Endothelial cell of umbilical vein (primary cell): ENCODE measurements at regions not wholly inside any gene's neighbourhood (a gene's known extent, or its start where the extent isn't known, plus 50 kb on each side); places are given as distances from the start of the nearest gene placed in this dataset.

ENCODE experiments used
- BruUV-seq: library from RNA; stranded (reverse); fragments of 400-500 nt; replicated peaks from 2 replicates; lab custom pipeline; 2021; lab: Mats Ljungman, UMichigan
- CTCF ChIA-PET: fragments of 300-600, 350-600 bp; sonication (Branson Sonifier 250); formaldehyde crosslinking; loops from one replicate; lab custom pipeline; 2021; ENCODE audit warnings: antibody characterized with exemption, inconsistent platforms; lab: Charles Lee
- POLR2A ChIA-PET: fragments of 300-600, 350-600 bp; sonication (Branson Sonifier 250); formaldehyde crosslinking; loops from one replicate; lab custom pipeline; 2021; ENCODE audit warnings: antibody characterized with exemption, inconsistent platforms; lab: Charles Lee
- DNase-seq: peaks from one replicate; pipeline ENCODE4 v3.0.0-alpha.2; 2011; ENCODE audit warnings: low read depth, low spot score
- FAIRE-seq: peaks from 2 replicates; lab custom pipeline; 2011; peaks lifted over from hg19 to GRCh38; lab: Jason Lieb, UNC
- H2AFZ ChIP-seq: 2 replicates; pipeline ENCODE4 v1.6.0; 2012; ENCODE audit warnings: low read depth, low read length, control low read depth, inconsistent platforms
- H3K27ac ChIP-seq: 2 replicates; pipeline ENCODE4 v1.5.1; 2011; ENCODE audit warnings: low read depth, mild to moderate bottlenecking, control low read depth, low read length, moderate library complexity; ENCODE audit not compliant: insufficient read depth
- H3K27me3 ChIP-seq, 2 experiments: 2 replicates each; pipeline versions ENCODE4 v1.6.0 to v1.6.1; 2011; ENCODE audit warnings: low read length in 2 of 2, mixed read lengths in 1 of 2; ENCODE audit not compliant: control insufficient read depth in 2 of 2, insufficient read depth in 2 of 2
- H3K36me3 ChIP-seq, 2 experiments: 2 replicates in 1 of 2; 3 replicates in 1 of 2; pipeline ENCODE4 v1.5.1; 2011; ENCODE audit warnings: low read length in 2 of 2, mild to moderate bottlenecking in 1 of 2, moderate library complexity in 1 of 2; ENCODE audit not compliant: control insufficient read depth in 2 of 2, insufficient read depth in 2 of 2; ENCODE audit errors: extremely low read depth in 1 of 2
- H3K4me1 ChIP-seq: 3 replicates; pipeline ENCODE4 v1.5.1; 2011; ENCODE audit warnings: mild to moderate bottlenecking, low read length; ENCODE audit not compliant: control insufficient read depth, insufficient read depth; ENCODE audit errors: extremely low read depth
- H3K4me2 ChIP-seq: 2 replicates; pipeline ENCODE4 v1.6.1; 2011; ENCODE audit warnings: low read length, control low read depth, mixed read lengths; ENCODE audit not compliant: insufficient read depth
- H3K4me3 ChIP-seq, 3 experiments: fragments of 200-600 bp in 1 of 3; sonication (generic), shearing (Covaris generic) in 1 of 3; replicated peaks in 1 of 3; 2 replicates each; pipeline ENCODE4 v1.5.1; 2011 to 2016; ENCODE audit warnings: control low read depth in 3 of 3, low read length in 3 of 3, mild to moderate bottlenecking in 2 of 3, inconsistent platforms in 1 of 3, low read depth in 1 of 3, moderate library complexity in 1 of 3; ENCODE audit not compliant: insufficient read depth in 1 of 3
- H3K79me2 ChIP-seq: 2 replicates; pipeline ENCODE4 v1.6.0; 2012; ENCODE audit warnings: low read length, inconsistent platforms; ENCODE audit not compliant: control insufficient read depth, insufficient read depth
- H3K9ac ChIP-seq: replicated peaks from 2 replicates; pipeline ENCODE3; 2011; ENCODE audit warnings: low read length, control low read depth; ENCODE audit not compliant: insufficient read depth; ENCODE audit errors: extremely low read depth
- H3K9me1 ChIP-seq: replicated peaks from 3 replicates; pipeline ENCODE4 v1.6.0; 2011; ENCODE audit warnings: mild to moderate bottlenecking, low read length; ENCODE audit not compliant: control insufficient read depth, insufficient read depth; ENCODE audit errors: extremely low read depth
- H3K9me3 ChIP-seq: replicated peaks from 2 replicates; pipeline ENCODE4 v1.5.1; 2012; ENCODE audit warnings: low read length, inconsistent platforms; ENCODE audit not compliant: control insufficient read depth, insufficient read depth
- H4K20me1 ChIP-seq: replicated peaks from 2 replicates; pipeline ENCODE3; 2011; ENCODE audit warnings: mild to moderate bottlenecking, low read length; ENCODE audit not compliant: control insufficient read depth, insufficient read depth; ENCODE audit errors: extremely low read depth
- CTCF ChIP-seq, 2 donors: IDR thresholded peaks; 1 replicate in 1 of 2; 2 replicates in 1 of 2; pipeline ENCODE4 v1.5.1; 2011; ENCODE audit warnings: low read length in 2 of 2, mild to moderate bottlenecking in 2 of 2, moderate library complexity in 2 of 2, control low read depth in 1 of 2, inconsistent platforms in 1 of 2, low read depth in 1 of 2; ENCODE audit not compliant: insufficient read depth in 1 of 2; ENCODE audit errors: extremely low read depth in 1 of 2
- EZH2 ChIP-seq: IDR thresholded peaks from 2 replicates; pipeline ENCODE4 v1.6.1; 2012; ENCODE audit warnings: borderline replicate concordance, low read depth, mild to moderate bottlenecking, moderate library complexity, low read length, inconsistent platforms; ENCODE audit not compliant: severe bottlenecking
- FOS ChIP-seq: IDR thresholded peaks from 2 replicates; pipeline ENCODE4 v1.6.1; 2011; ENCODE audit warnings: mild to moderate bottlenecking, low read length, moderate library complexity, borderline replicate concordance; ENCODE audit not compliant: insufficient read depth
- GATA2 ChIP-seq: IDR thresholded peaks from 2 replicates; pipeline ENCODE4 v1.7.0; 2011; ENCODE audit warnings: low read depth, mild to moderate bottlenecking, moderate library complexity, mixed read lengths, low read length; ENCODE audit not compliant: insufficient read length, insufficient read depth
- JUN ChIP-seq: IDR thresholded peaks from 2 replicates; pipeline ENCODE4 v1.6.1; 2011; ENCODE audit warnings: borderline replicate concordance, low read depth; ENCODE audit not compliant: insufficient read length, insufficient read depth
- MAX ChIP-seq: IDR thresholded peaks from 2 replicates; pipeline ENCODE4 v1.6.1; 2011; ENCODE audit not compliant: insufficient read depth, insufficient read length
- MYC ChIP-seq: IDR thresholded peaks from one replicate; pipeline ENCODE4 v1.6.1; 2011; ENCODE audit warnings: mild to moderate bottlenecking, low read depth, low read length
- POLR2A ChIP-seq: IDR thresholded peaks from 2 replicates; pipeline ENCODE4 v1.6.1; 2012; ENCODE audit warnings: low read depth, mild to moderate bottlenecking, control low read depth, low read length
- POLR2AphosphoS5 ChIP-seq: IDR thresholded peaks from 2 replicates; pipeline ENCODE4 v1.6.1; 2012; ENCODE audit warnings: low read depth, mild to moderate bottlenecking, control low read depth, low read length, moderate library complexity; ENCODE audit not compliant: insufficient read depth
- dilution Hi-C: fragments of 300-500 bp; cut with MboI; formaldehyde crosslinking; loops from one replicate; pipeline ENCODE4 v1.15.0; 2019; ENCODE audit warnings: low sequenced_read_pairs; ENCODE audit not compliant: extremely low pct_ligation_motif_present
- intact Hi-C: fragments of 100-400 bp; cut with micrococcal nuclease; formaldehyde crosslinking; loops from one replicate; pipeline ENCODE4 v1.10.0; 2022

- Histone ChIP-seq H3K9me1 (no peaks in the 10 kb centered on the region), H3K27me3 (no peaks in the 10 kb centered on the region), H3K4me3 (no peak overlapping the region), H3K9me3 (no peaks in the 10 kb centered on the region), H4K20me1 (no peaks in the 10 kb centered on the region), H3K27ac (no peak overlapping the region), H3K36me3 (no peaks in the 10 kb centered on the region), H3K4me1 (no peaks in the 10 kb centered on the region), H3K4me2 (no peak overlapping the region), H2AFZ (no peak overlapping the region), H3K9ac (no peak overlapping the region), H3K79me2 (no peaks in the 10 kb centered on the region)
- BruUV-seq, result no TSS peak
- TF ChIP-seq MAX, result no peak
- TF ChIP-seq MYC, result no peak
- no peak for TF ChIP-seq CTCF (IDR thresholded peaks at IDR 0.05; ENCODE audit: extremely low read depth in 1 of 2, insufficient read depth in 1 of 2, low read depth in 1 of 2, low read length in 2 of 2)
- TF ChIP-seq POLR2A, result no peak
- TF ChIP-seq EZH2, result no peak
- no peak for TF ChIP-seq FOS
- no peak for TF ChIP-seq JUN
- TF ChIP-seq GATA2, result no peak
- TF ChIP-seq POLR2AphosphoS5, result no peak
- FAIRE-seq (no peak), DNase-seq (no peak)
- CTCF ChIA-PET, result interaction anchor here (0.8 to 1.1 kb wide), 2 partner anchors 35 to 36 kb away, joined by 3 read pairs; no protein-coding TSS in a partner anchor
- POLR2A ChIA-PET, result no interaction called here
- dilution Hi-C loops, result no loop called here
- intact Hi-C loops, result no loop called here
Observed at GRCh38 chr12:98262902-98263301, 252.5 kb upstream of the TMPO start.
